ENCODE measurements at regions not wholly inside any gene's neighbourhood (a gene's known extent, or its start where the extent isn't known, plus 50 kb on each side); places are given as distances from the start of the nearest gene placed in this dataset.
A peak's percentile ranks its signal among the peaks of the same experiment; 100 is the strongest.
"Not testable (repeated sequence)": the region's sequence is repeated elsewhere in the genome, so short reads cannot be mapped to it uniquely, and the experiment has no call there.

DNA sequence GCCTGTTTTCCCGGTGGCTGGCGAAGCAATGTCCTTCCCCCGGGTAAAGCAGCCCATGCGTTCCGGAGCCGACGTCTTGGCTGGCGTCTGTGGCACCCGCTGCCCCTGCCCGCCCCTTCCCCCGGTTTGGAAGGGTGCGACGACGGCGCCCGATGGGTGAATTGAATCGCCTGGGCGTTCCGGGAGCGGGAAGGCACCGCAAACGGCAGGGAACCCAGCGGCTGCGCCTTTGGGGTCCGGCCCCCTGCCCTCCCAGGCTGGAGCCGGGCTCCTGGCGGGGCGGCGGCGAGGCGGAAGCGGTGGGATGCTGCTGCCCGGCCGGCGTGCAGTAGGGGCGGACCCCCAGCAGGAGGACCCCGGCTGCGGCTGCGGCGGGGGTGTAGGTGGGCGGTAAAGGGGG lies 123.6 kb upstream of the RHOU start:
- DNase-seq = not testable (repeated sequence)

DNA sequence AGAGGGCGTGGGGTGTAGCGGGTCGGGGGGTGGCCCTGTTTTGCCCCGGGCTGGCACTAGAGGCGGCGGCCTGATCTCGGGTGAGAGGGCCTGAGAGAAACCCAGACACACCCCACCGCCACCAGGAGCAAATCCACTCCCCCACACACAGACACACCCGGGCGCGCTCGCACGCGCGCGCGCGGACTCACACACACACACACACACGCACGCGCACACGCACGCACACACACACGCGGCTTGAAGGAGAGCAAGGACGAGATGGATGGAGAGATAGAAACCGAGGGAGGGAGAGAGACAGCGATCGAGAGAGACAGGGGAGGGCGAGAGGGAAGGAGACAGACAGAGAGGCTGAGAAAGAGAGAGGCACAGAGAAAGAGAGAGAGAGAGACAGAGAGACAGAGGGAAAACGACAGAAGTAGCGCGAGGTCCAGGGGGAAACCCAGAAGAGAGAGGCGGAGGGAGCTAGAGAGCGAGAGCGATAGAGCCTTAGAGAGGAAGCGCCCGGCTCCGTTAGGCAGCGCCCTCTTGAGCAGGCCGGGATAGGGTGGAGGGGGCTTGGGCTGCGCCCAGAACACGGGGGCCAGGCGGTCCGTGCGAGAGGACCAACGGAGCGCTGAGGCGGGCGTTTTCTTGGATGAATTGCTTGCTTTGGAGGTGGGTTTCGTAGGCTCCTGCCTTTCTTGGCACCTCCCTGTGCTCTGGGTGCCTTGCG lies 113.1 kb upstream of the RHOU start:
- DNase-seq = not testable (repeated sequence)

DNA sequence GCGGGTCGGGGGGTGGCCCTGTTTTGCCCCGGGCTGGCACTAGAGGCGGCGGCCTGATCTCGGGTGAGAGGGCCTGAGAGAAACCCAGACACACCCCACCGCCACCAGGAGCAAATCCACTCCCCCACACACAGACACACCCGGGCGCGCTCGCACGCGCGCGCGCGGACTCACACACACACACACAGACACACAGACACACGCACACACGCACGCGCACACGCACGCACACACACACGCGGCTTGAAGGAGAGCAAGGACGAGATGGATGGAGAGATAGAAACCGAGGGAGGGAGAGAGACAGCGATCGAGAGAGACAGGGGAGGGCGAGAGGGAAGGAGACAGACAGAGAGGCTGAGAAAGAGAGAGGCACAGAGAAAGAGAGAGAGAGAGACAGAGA lies 108.8 kb upstream of the RHOU start:
- DNase-seq = not testable (repeated sequence)

DNA sequence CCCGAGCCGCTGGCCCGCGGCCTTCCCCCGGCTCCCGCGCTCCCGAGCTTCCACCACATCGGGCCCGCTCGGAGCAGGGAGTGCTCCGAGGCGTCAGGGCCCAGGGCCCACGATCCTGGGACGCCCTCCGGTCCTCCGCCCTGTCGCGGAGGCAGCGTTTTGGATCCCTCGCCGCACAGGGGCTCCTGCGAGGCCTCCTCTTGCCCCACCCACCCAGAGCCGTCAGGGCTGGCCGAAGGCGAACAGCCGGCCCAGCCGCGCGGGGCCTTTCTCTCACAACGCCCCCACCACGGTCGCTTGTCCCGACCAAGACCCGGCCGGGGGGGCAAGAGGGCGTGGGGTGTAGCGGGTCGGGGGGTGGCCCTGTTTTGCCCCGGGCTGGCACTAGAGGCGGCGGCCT lies 102.4 kb upstream of the RHOU start:
- peak; percentile 33 for DNase-seq

GRCh38 chr1:228635304-228635703 lies 100.0 kb upstream of the RHOU start:
- DNase-seq = peak; percentile 29

- DNase-seq = peak; percentile 29
These were observed 97.8 kb upstream of the RHOU start for GRCh38 chr1:228637529-228637928.

DNA sequence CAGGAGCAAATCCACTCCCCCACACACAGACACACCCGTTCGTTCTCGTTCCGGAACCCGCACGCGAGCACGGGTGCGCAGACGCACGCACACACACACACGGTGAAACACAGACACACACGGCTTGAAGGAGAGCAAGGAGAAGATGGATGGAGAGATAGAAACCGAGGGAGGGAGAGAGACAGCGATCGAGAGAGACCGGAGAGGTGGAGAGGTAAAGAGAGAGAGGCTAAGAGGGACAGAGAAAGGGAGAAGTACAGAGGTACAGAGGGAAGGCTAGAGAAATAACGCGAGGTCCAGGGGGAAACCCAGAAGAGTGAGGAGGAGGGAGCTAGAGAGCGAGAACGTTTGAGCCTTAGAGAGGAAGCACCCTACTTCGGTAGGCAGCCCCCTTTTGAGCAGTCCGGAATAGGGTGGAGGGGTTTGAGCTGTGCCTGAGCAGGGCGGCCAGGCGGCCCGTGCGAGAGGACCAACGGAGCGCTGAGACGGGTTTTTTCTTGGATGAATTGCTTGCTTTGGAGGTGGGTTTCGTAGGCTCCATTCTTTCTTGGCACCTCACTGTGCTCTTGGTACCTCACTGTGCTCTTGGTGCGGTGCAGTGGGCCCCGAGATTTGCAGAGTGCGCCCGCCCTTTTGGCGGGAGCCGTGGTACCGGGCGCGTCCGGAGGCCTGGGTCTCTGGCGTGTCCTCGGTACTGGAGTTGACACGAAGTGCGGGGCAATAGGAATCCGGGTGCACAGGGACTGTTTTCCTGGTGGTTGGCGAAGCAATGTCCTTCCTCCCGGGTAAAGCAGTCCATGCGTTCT lies 88.4 kb upstream of the RHOU start:
- DNase-seq = peak; percentile 41

DNA sequence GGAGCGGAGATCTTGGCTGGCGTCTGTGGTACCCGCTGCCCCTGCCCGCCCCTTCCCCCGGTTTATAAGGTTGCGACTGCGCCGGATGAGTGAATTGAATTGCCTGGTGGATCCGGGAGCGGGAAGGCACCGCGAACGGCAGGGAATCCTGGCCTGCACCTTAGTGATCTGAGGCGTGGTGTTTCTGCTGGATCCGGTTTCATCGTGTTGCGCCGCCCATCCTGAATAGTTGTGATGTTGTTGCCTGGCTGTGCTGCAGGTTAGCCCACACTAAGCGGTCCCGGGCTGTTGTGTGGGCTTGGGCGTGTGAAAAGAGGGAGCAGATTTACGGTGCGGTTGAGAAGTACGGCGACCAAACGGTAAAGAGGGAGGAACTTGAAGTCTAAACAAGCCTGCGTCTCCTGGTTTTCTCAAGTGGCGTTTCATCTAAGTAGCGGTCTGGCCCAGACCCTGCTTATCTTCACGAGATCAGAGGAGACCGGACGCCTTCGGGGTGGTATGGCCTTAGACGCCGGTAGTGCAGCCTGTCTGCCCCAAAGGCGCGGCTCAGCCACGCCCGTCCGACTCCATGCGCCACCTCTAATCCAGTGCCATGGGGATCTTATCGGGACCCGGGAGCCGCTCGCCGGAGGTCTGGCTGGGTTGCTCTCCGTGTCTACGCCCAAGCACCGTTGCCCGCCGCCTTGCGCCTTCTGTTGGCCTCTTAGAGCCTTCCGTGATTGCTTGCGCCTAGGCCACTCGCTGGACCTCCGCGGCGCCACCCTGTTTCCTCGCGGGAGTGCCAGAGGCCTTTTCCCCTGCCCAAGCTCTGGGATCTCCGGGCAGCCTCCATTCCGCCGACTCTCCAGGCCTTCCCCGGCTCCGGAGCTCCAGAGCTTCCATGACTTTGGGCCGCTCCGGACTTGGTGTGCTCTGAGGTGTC lies 87.5 kb upstream of the RHOU start:
- DNase-seq = peak; percentile 16

GRCh38 chr1:228648647-228649383 lies 86.5 kb upstream of the RHOU start:
- DNase-seq = no peak

GRCh38 chr1:228650141-228650540 lies 85.1 kb upstream of the RHOU start:
- no peak for DNase-seq

GRCh38 chr1:228650946-228651345 lies 84.3 kb upstream of the RHOU start:
- DNase-seq = no peak

DNA sequence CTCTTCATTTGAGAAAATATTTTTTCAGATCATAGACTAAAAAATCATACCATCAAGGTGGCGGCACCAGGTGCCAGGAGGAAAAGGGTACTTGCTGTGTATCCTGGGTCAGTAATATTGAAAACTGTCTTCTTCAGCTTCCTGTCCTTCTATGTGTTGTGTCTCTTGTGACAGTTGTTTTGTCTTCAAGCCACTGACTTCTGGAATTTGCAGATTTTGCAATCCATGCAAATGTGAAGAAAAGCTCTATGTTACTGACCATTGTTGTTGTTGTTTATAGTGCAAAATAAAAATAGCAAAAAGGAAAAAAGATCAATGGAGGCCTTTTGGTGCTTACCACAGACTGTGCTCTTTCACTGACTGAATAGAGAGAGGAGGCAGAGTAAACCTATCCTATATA lies 83.2 kb upstream of the RHOU start:
- no peak for DNase-seq

DNA sequence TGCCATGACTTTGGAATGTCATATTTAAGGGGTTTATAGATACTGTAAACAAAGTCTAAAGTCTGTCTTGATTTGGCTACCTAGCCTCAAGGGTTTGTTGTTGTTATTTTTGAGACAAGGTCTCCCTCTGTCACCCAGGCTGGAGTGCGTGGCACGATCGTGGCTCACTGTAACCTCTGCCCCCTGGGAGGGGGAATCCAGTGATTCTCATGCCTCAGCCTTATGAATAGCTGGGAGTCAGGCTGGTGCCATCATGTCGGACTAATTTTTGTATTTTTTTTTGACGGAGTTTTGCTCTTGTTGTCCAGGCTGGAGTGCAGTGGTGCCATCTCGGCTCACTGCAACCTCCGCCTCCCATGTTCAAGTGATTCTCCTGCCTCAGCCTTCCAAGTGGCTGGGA lies 82.2 kb upstream of the RHOU start:
- DNase-seq = not testable (repeated sequence)

- DNase-seq = no peak
These were observed 81.5 kb upstream of the RHOU start for GRCh38 chr1:228653748-228654147.

- DNase-seq = no peak
These were observed 79.4 kb upstream of the RHOU start for GRCh38 chr1:228655796-228656394.

GRCh38 chr1:228662007-228662689 lies 73.1 kb upstream of the RHOU start:
- DNase-seq = not testable (repeated sequence)

- DNase-seq = peak; percentile 78
These were observed 70.8 kb upstream of the RHOU start for GRCh38 chr1:228664399-228664914.

DNA sequence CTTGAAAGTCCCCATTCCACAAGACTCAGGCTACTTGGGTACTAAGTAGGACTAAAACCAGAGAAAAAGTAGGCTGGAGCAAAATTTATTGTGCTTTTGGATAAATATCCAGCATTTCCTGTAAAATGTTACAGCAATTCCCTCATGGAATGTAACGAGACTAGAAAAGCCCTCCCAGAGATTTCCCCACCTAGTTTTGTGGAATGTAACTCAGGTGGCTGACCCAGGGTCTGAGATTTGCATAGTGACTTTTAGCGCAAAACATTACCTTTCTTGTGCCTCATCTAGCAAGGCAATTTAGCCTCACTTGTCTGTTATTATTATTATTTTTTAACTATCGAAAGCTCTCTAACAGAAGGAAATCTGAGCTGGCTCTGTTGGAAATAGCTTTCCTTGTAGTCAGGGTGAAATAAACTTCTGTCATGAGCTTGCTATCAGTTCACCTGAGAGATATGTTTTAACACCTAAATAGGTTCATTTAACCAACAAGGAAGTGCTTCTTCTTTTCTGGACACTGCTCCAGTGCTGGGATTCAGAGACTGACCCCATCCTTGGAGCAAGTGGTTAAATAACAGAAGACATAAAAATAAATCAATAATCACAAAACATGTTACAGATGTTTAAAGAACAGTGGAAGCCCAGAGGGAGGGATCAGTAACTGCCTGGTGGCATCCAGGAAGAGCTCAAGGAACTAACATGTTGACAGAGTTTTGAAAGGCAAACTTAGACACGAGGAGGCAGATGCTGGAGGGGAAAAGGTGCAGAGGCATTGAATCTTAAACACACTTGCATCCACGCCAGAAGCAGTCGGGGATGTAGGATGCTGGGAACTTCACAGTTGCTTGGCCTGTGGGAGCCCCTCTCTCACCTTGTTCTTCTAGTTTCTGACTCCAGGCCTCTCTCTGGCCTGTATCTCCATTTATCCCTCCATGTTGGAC lies 68.3 kb upstream of the RHOU start:
- DNase-seq = no peak

- DNase-seq = no peak
These were observed 66.6 kb upstream of the RHOU start for GRCh38 chr1:228668553-228669241.

- DNase-seq = no peak
These were observed 66.1 kb upstream of the RHOU start for GRCh38 chr1:228669242-228669585.
